ENCODE measurements at regions not wholly inside any gene's neighbourhood (a gene's known extent, or its start where the extent isn't known, plus 50 kb on each side); places are given as distances from the start of the nearest gene placed in this dataset.
"Not testable (repeated sequence)": the region's sequence is repeated elsewhere in the genome, so short reads cannot be mapped to it uniquely, and the experiment has no call there.

DNA sequence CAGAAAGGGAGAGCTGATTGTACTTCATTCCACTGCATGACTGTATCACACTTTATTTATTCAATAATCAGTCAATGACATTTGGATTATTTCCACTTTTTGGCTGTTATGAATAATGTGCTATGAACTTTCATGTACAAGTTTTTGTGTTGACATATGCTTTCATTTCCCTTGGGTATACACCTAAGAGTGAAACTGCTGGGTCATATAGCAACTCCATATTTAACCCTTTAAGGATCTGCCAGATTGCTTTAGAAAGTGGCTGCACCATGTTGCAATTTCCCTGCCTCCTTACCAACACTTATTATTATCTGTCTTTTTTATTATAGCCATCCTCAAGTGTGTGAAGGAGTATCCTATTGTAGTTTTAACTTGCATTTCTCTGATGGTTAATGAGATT lies 108.8 kb upstream of the KCNK1 start:
- H3K4me3 Mint-ChIP-seq: no peak overlapping the region
- no peaks in the 10 kb centered on the region for H3K36me3 Mint-ChIP-seq
- peaks cover 6% of the 10 kb centered on the region for H3K4me1 Mint-ChIP-seq
- TF ChIP-seq, protein P1, sequence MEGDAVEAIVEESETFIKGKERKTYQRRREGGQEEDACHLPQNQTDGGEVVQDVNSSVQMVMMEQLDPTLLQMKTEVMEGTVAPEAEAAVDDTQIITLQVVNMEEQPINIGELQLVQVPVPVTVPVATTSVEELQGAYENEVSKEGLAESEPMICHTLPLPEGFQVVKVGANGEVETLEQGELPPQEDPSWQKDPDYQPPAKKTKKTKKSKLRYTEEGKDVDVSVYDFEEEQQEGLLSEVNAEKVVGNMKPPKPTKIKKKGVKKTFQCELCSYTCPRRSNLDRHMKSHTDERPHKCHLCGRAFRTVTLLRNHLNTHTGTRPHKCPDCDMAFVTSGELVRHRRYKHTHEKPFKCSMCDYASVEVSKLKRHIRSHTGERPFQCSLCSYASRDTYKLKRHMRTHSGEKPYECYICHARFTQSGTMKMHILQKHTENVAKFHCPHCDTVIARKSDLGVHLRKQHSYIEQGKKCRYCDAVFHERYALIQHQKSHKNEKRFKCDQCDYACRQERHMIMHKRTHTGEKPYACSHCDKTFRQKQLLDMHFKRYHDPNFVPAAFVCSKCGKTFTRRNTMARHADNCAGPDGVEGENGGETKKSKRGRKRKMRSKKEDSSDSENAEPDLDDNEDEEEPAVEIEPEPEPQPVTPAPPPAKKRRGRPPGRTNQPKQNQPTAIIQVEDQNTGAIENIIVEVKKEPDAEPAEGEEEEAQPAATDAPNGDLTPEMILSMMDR (IDR thresholded peaks at IDR 0.05; ENCODE audit: unreplicated experiment): no peak
- H3K27ac Mint-ChIP-seq: no peak overlapping the region
- DNase-seq (ENCODE audit: low spot score in 2 of 2, unreplicated experiment in 2 of 2): no peak
- peaks cover 14% of the 10 kb centered on the region for H3K9me3 Mint-ChIP-seq
- peaks cover 12% of the 10 kb centered on the region for H3K27me3 Mint-ChIP-seq (ENCODE audit: low read depth)

DNA sequence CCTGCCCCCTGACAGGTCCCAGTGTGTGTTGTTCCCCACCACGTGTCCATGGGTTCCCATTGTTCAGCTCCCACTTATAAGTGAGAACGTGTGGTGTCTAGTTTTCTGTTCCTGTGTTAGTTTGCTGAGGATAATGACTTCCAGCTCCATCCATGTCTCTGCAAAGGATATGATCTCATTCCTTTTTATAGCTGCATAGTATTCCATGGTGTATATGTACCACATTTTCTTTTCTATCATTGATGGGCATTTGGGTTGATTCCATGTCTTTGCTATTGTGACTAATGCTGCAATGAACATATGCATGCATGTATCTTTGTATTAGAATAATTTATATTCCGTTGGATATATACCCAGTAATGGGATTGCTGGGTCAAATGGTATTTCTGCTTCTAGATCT lies 108.0 kb upstream of the KCNK1 start:
- H3K27ac Mint-ChIP-seq; H3K4me3 Mint-ChIP-seq; DNase-seq (ENCODE audit: low spot score in 2 of 2, unreplicated experiment in 2 of 2); H3K36me3 Mint-ChIP-seq: not testable (repeated sequence)
- Mint-ChIP-seq H3K27me3 (ENCODE audit: low read depth) (peaks cover 10% of the 10 kb centered on the region), H3K4me1 (peaks cover 13% of the 10 kb centered on the region), H3K9me3 (peaks cover 10% of the 10 kb centered on the region)

DNA sequence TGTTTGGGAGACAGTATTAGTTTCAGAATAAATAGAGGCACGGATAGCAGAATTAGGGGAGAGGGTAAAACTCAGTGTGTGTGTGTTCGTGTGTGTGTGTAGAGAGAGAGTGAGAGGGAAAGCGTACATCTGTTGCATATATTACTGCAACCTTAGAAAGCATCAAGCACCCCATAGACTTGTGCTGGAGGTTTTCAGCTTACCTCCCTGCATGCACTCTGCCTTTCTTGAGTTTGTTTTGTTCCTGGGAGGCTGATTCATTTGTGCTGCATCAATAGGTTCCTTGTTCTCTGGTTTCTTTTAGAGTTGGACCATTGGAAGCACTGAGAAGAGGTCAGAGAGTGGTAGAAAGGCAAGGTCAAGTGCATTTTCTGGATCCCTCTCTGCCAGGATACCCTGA lies 104.4 kb upstream of the KCNK1 start:
- DNase-seq (ENCODE audit: low spot score in 2 of 2, unreplicated experiment in 2 of 2): no peak
- TF ChIP-seq, protein P1 (IDR thresholded peaks at IDR 0.05; ENCODE audit: unreplicated experiment): no peak
- H3K4me3 Mint-ChIP-seq: no peak overlapping the region
- peaks cover 15% of the 10 kb centered on the region for H3K4me1 Mint-ChIP-seq
- peak overlapping the region; percentile 28 for H3K27ac Mint-ChIP-seq
- peaks cover 9% of the 10 kb centered on the region for H3K27me3 Mint-ChIP-seq (ENCODE audit: low read depth)
- H3K9me3 Mint-ChIP-seq: peaks cover 10% of the 10 kb centered on the region
- no peaks in the 10 kb centered on the region for H3K36me3 Mint-ChIP-seq

- H3K36me3 Mint-ChIP-seq: no peaks in the 10 kb centered on the region
- DNase-seq (ENCODE audit: low spot score in 2 of 2, unreplicated experiment in 2 of 2): no peak
- peaks cover 15% of the 10 kb centered on the region for H3K4me1 Mint-ChIP-seq
- H3K4me3 Mint-ChIP-seq: no peak overlapping the region
- H3K27me3 Mint-ChIP-seq (ENCODE audit: low read depth): peaks cover 9% of the 10 kb centered on the region
- no peak overlapping the region for H3K27ac Mint-ChIP-seq
- TF ChIP-seq, protein P1 (IDR thresholded peaks at IDR 0.05; ENCODE audit: unreplicated experiment): no peak
- no peaks in the 10 kb centered on the region for H3K9me3 Mint-ChIP-seq
Measured at GRCh38 chr1:233512538-233512937, 101.4 kb upstream of the KCNK1 start.

- no peaks in the 10 kb centered on the region for H3K36me3 Mint-ChIP-seq
- peaks cover 15% of the 10 kb centered on the region for H3K4me1 Mint-ChIP-seq
- no peaks in the 10 kb centered on the region for H3K9me3 Mint-ChIP-seq
- TF ChIP-seq, protein P1 (IDR thresholded peaks at IDR 0.05; ENCODE audit: unreplicated experiment): no peak
- H3K27ac Mint-ChIP-seq: no peak overlapping the region
- H3K27me3 Mint-ChIP-seq (ENCODE audit: low read depth): peaks cover 5% of the 10 kb centered on the region
- H3K4me3 Mint-ChIP-seq: no peak overlapping the region
- no peak for DNase-seq (ENCODE audit: low spot score in 2 of 2, unreplicated experiment in 2 of 2)
Measured at GRCh38 chr1:233513431-233513830, 100.5 kb upstream of the KCNK1 start.

DNA sequence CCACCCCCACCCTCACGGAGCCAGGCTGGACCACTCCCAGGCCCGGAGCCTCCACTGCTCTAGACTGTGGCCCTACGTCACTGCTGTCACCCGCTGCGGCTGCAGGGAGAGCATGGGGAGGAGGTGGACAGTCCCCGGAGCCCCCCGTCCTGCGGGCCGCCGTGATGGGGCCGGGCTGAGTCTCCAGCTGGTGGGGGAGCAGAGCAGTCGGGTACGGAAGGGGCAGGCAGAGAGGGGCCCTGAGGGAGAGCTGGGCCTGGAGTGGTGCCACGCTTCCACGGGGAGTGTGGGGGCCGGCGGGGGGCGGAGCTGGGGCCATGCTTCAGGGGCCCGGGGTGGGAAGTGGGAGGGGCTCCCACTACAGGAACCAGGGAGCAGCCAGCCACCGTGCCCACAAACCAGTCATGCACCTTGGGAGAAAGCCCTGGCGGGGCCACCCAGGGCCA lies 98.9 kb upstream of the KCNK1 start:
- Mint-ChIP-seq H3K4me3 (no peak overlapping the region), H3K36me3 (no peaks in the 10 kb centered on the region), H3K4me1 (peaks cover 9% of the 10 kb centered on the region), H3K9me3 (no peaks in the 10 kb centered on the region), H3K27ac (no peak overlapping the region), H3K27me3 (ENCODE audit: low read depth) (peaks cover 4% of the 10 kb centered on the region)
- TF ChIP-seq, protein P1 (IDR thresholded peaks at IDR 0.05; ENCODE audit: unreplicated experiment): no peak
- no peak for DNase-seq (ENCODE audit: low spot score in 2 of 2, unreplicated experiment in 2 of 2)

All from mesothelial cell of epicardium (in vitro differentiated cells).